ENCODE measurements at regions not wholly inside any gene's neighbourhood (a gene's known extent, or its start where the extent isn't known, plus 50 kb on each side); places are given as distances from the start of the nearest gene placed in this dataset.

DNA sequence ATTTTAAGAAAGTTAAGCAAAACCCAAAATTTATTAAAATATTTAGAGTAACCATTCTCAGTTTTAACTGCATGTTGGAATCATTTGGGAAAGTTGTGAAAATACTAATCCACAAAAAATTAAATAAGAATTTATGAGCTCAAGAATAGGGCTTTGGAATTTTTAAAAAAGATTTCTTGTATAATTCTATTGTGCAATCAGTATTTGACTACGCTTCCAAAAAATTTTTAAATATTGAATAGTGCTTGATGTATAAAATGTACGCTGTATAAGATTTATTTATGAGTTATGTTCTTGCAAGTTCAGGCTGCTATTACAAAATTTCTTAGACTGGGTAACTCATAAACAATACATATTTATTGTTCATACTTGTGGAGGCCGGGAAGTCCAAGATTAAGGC lies 571.7 kb downstream of the MMUT start:
- H3K4me3 ChIP-seq: no peak overlapping the region
- no peaks in the 10 kb centered on the region for H3K27me3 ChIP-seq
- no peaks in the 10 kb centered on the region for H3K9me3 ChIP-seq
- TF ChIP-seq, protein P1, sequence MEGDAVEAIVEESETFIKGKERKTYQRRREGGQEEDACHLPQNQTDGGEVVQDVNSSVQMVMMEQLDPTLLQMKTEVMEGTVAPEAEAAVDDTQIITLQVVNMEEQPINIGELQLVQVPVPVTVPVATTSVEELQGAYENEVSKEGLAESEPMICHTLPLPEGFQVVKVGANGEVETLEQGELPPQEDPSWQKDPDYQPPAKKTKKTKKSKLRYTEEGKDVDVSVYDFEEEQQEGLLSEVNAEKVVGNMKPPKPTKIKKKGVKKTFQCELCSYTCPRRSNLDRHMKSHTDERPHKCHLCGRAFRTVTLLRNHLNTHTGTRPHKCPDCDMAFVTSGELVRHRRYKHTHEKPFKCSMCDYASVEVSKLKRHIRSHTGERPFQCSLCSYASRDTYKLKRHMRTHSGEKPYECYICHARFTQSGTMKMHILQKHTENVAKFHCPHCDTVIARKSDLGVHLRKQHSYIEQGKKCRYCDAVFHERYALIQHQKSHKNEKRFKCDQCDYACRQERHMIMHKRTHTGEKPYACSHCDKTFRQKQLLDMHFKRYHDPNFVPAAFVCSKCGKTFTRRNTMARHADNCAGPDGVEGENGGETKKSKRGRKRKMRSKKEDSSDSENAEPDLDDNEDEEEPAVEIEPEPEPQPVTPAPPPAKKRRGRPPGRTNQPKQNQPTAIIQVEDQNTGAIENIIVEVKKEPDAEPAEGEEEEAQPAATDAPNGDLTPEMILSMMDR (IDR thresholded peaks at IDR 0.05): no peak
- TF ChIP-seq POLR2A (IDR thresholded peaks at IDR 0.05): no peak
- no peak for TF ChIP-seq POLR2AphosphoS5 (IDR thresholded peaks at IDR 0.05)
- no peak overlapping the region for H3K27ac ChIP-seq
- intact Hi-C loops (cut with DNase I; ENCODE audit: low total_unique reads): no loop called here
- H3K36me3 ChIP-seq: no peaks in the 10 kb centered on the region
- H3K4me1 ChIP-seq: no peaks in the 10 kb centered on the region
- no peak for DNase-seq (ENCODE audit: low spot score in 2 of 2)

DNA sequence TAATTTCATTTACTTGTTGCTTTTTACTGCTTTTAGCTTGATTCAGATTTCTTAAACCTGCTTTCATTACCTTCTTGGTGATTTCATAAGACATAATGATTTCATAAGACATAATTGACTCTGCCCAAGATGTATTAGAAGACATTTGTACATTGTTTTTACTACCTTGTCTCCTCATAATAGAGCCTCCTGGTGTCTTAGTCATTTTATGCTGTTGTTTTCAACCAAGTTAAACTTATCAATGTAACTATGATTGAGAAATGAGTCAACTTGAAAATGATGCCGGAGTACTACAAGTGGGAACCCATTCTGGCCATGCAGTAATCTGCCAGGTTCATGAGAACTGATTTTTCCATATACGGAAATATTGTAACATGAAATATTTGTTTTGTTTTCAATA lies 573.6 kb downstream of the MMUT start:
- intact Hi-C loops (cut with DNase I; ENCODE audit: low total_unique reads): no loop called here
- Histone ChIP-seq H3K27me3 (no peaks in the 10 kb centered on the region), H3K36me3 (no peaks in the 10 kb centered on the region), H3K9me3 (no peaks in the 10 kb centered on the region), H3K4me3 (no peak overlapping the region), H3K27ac (no peak overlapping the region), H3K4me1 (no peaks in the 10 kb centered on the region)
- TF ChIP-seq POLR2AphosphoS5 (IDR thresholded peaks at IDR 0.05): no peak
- TF ChIP-seq, protein P1 (IDR thresholded peaks at IDR 0.05): no peak
- no peak for TF ChIP-seq POLR2A (IDR thresholded peaks at IDR 0.05)
- DNase-seq (ENCODE audit: low spot score in 2 of 2): no peak

DNA sequence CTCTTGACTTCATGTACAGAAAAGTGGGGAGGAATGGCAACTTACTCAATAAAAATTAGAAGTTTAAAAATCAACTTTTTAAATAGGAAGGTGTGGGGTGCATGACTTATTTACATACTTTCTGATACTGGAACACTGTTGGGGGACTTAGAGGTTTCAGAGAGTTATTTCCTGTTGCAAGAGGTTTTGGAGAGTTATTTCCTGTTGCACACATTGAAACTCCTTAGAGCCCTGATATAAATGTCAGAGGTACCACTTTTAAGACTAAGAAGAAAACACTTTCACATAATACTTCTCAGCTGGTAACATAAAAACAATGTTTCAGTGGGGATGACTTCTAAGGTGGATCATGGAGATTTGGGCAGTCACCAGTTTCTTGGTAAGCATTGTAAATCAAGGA lies 579.9 kb downstream of the MMUT start:
- Histone ChIP-seq H3K4me3 (no peak overlapping the region), H3K27ac (no peak overlapping the region), H3K9me3 (no peaks in the 10 kb centered on the region), H3K36me3 (no peaks in the 10 kb centered on the region), H3K27me3 (no peaks in the 10 kb centered on the region), H3K4me1 (no peaks in the 10 kb centered on the region)
- no peak for DNase-seq (ENCODE audit: low spot score in 2 of 2)
- TF ChIP-seq POLR2A (IDR thresholded peaks at IDR 0.05) (no peak), POLR2AphosphoS5 (IDR thresholded peaks at IDR 0.05) (no peak)
- TF ChIP-seq, protein P1 (IDR thresholded peaks at IDR 0.05): no peak
- intact Hi-C loops (cut with DNase I; ENCODE audit: low total_unique reads): no loop called here

DNA sequence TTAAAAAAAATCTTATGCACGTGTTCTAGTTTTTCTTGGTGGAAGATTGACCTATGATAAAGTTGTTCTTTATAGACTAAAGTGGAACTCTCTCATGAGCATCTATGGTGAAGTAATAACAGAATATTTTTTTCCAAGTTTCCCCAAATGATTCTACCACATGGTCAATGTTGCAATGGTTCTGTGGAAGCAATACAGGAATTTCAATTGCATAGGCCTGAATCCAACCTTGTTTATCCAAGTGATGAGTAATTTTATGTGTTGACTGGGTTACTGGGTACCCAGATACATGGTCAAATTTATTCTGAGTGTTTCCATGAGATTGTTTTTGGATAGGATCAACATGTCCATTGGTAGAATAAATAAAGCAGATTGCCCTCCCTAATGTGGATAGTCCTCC lies 581.5 kb downstream of the MMUT start:
- no peak for DNase-seq (ENCODE audit: low spot score in 2 of 2)
- H3K4me3 ChIP-seq: no peak overlapping the region
- no peaks in the 10 kb centered on the region for H3K9me3 ChIP-seq
- H3K4me1 ChIP-seq: no peaks in the 10 kb centered on the region
- no peaks in the 10 kb centered on the region for H3K36me3 ChIP-seq
- intact Hi-C loops (cut with DNase I; ENCODE audit: low total_unique reads): no loop called here
- no peaks in the 10 kb centered on the region for H3K27me3 ChIP-seq
- H3K27ac ChIP-seq: no peak overlapping the region
- TF ChIP-seq, protein P1 (IDR thresholded peaks at IDR 0.05): no peak

DNA sequence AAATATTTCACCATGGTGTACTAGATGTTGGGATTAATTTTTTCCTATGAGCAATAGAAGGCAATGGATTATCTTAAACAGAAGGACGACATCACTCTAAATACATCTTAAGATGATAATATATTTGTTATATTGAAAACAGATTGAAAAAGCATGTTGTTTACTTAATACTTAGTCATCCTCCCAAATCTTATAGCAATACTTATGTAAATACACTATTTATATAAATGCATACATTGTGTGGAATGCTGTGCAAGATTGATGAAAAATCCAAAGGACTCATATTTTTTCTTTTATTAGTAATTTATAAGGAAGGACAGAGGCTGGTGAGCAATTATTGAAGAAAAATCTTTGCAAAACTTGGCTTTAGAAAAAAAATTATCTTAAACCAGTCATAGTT lies 593.5 kb downstream of the MMUT start:
- no peaks in the 10 kb centered on the region for H3K4me1 ChIP-seq
- H3K27me3 ChIP-seq: no peaks in the 10 kb centered on the region
- no peaks in the 10 kb centered on the region for H3K9me3 ChIP-seq
- intact Hi-C loops (cut with DNase I; ENCODE audit: low total_unique reads): no loop called here
- TF ChIP-seq POLR2A (IDR thresholded peaks at IDR 0.05) (no peak), POLR2AphosphoS5 (IDR thresholded peaks at IDR 0.05) (no peak)
- TF ChIP-seq, protein P1 (IDR thresholded peaks at IDR 0.05): no peak
- H3K36me3 ChIP-seq: no peaks in the 10 kb centered on the region
- no peak for DNase-seq (ENCODE audit: low spot score in 2 of 2)
- H3K27ac ChIP-seq: no peak overlapping the region
- no peak overlapping the region for H3K4me3 ChIP-seq
